K562 (cell line): ENCODE measurements at regions not wholly inside any gene's neighbourhood (a gene's known extent, or its start where the extent isn't known, plus 50 kb on each side); places are given as distances from the start of the nearest gene placed in this dataset.

ENCODE experiments used
- ATAC-seq: fragments of 200-7000 bp; cut with Tn5 transposase; 3 replicates; pipeline ENCODE4 v1.9.1; 2020; ENCODE audit warnings: moderate library complexity
- BruUV-seq: library from RNA; stranded (reverse); fragments of 400-500 nt; replicated peaks from 2 replicates; lab custom pipeline; 2021; lab: Mats Ljungman, UMichigan
- CTCF ChIA-PET: fragments of 300-600 bp; formaldehyde crosslinking; extraction: SDS; loops from one replicate; lab custom pipeline; 2021; ENCODE audit warnings: low intra/inter-chr PET ratio; lab: Yijun Ruan, JAX
- POLR2A ChIA-PET: fragments of 300-600, 350-650 bp; sonication (Branson Sonifier 250); formaldehyde crosslinking; extraction: SDS; loops from one replicate; lab custom pipeline; 2021; ENCODE audit warnings: antibody characterized with exemption, inconsistent platforms; lab: Yijun Ruan, JAX
- DNase-seq, 4 experiments: peaks; one replicate each; pipeline versions ENCODE4 v3.0.0 to v3.0.0-alpha.2; 2011 to 2018; ENCODE audit warnings: low spot score in 3 of 4, mixed read lengths in 3 of 4; ENCODE audit errors: extremely low read depth in 1 of 4
- FAIRE-seq: peaks from 2 replicates; lab custom pipeline; 2011; peaks lifted over from hg19 to GRCh38; lab: Jason Lieb, UNC
- H2AFZ ChIP-seq: 2 replicates; pipeline ENCODE4 v1.6.0; 2011; ENCODE audit warnings: low read depth, low read length, control low read depth, inconsistent platforms
- H3K27ac ChIP-seq: fragments of 200-600 bp; 3 replicates; pipeline ENCODE4 v1.8.0; 2011; ENCODE audit warnings: low read depth, mild to moderate bottlenecking, control low read depth, inconsistent platforms, low read length, moderate library complexity, mixed read lengths; ENCODE audit errors: extremely low read depth
- H3K27me3 ChIP-seq, 2 experiments: fragments of 300-600 bp in 1 of 2; 2 replicates in 1 of 2; 3 replicates in 1 of 2; pipeline versions ENCODE4 v1.6.0 to v1.8.0; 2011; ENCODE audit warnings: inconsistent platforms in 2 of 2, low read length in 2 of 2, mild to moderate bottlenecking in 1 of 2, mixed read lengths in 1 of 2, moderate library complexity in 1 of 2; ENCODE audit not compliant: control insufficient read depth in 2 of 2, insufficient read depth in 2 of 2
- H3K36me3 ChIP-seq: fragments of 300-600 bp; 3 replicates; pipeline ENCODE4 v1.8.0; 2011; ENCODE audit warnings: mild to moderate bottlenecking, low read length, inconsistent platforms; ENCODE audit not compliant: control insufficient read depth, insufficient read depth
- H3K4me1 ChIP-seq, 2 experiments: fragments of 200-600 bp in 1 of 2; replicated peaks in 1 of 2; 2 replicates in 1 of 2; 3 replicates in 1 of 2; pipeline versions ENCODE4 v1.5.1 to v1.8.0; 2011; ENCODE audit warnings: inconsistent platforms in 2 of 2, low read length in 2 of 2, mild to moderate bottlenecking in 1 of 2, mixed read lengths in 1 of 2, moderate library complexity in 1 of 2; ENCODE audit not compliant: control insufficient read depth in 2 of 2, insufficient read depth in 2 of 2
- H3K4me2 ChIP-seq: 2 replicates; pipeline ENCODE4 v1.6.1; 2011; ENCODE audit warnings: low read length, control low read depth, inconsistent platforms, mixed read lengths; ENCODE audit not compliant: insufficient read depth
- H3K4me3 ChIP-seq: fragments of 200-600 bp; sonication (generic), shearing (Covaris generic); 2 replicates; pipeline ENCODE4 v1.5.1; 2016; ENCODE audit warnings: control low read depth, inconsistent platforms
- H3K79me2 ChIP-seq: fragments of 200-600 bp; 3 replicates; pipeline ENCODE4 v1.8.0; 2011; ENCODE audit warnings: low read length, inconsistent platforms; ENCODE audit not compliant: control insufficient read depth, insufficient read depth
- H3K9ac ChIP-seq, 2 experiments: 2 replicates each; pipeline versions ENCODE4 v1.6.0 to v1.6.1; 2011; ENCODE audit warnings: low read depth in 2 of 2, low read length in 2 of 2, control low read depth in 1 of 2, inconsistent platforms in 1 of 2, mild to moderate bottlenecking in 1 of 2, mixed read lengths in 1 of 2; ENCODE audit not compliant: insufficient read depth in 1 of 2
- H3K9me1 ChIP-seq: one replicate; pipeline ENCODE4 v1.6.0; 2011; ENCODE audit warnings: inconsistent platforms, mild to moderate bottlenecking, low read length, moderate library complexity; ENCODE audit not compliant: control insufficient read depth, insufficient read depth
- H3K9me3 ChIP-seq: replicated peaks from 2 replicates; pipeline ENCODE4 v1.5.1; 2011; ENCODE audit warnings: low read depth, low read length, inconsistent platforms; ENCODE audit not compliant: control insufficient read depth, insufficient read depth
- H4K20me1 ChIP-seq: replicated peaks from 2 replicates; pipeline ENCODE4 v1.6.1; 2011; ENCODE audit warnings: low read length, inconsistent platforms, mixed read lengths; ENCODE audit not compliant: control insufficient read depth, insufficient read depth
- ARID2 ChIP-seq: fragments of 450-650 bp; IDR thresholded peaks from 2 replicates; pipeline ENCODE4 v1.6.1; 2017; ENCODE audit warnings: antibody characterized with exemption, mild to moderate bottlenecking
- E2F4 ChIP-seq: sonication (generic); formaldehyde crosslinking; IDR thresholded peaks from 2 replicates; pipeline ENCODE4 v1.8.0; 2022; ENCODE audit warnings: mild to moderate bottlenecking, low read depth, missing genetic modification reagents
- EP300 ChIP-seq: IDR thresholded peaks from 2 replicates; pipeline ENCODE4 v1.6.1; 2012; ENCODE audit warnings: low read length, improper control_type of control experiment
- IRF1 ChIP-seq: sonication (generic); formaldehyde crosslinking; IDR thresholded peaks from 2 replicates; pipeline ENCODE4 v1.8.0; 2022; ENCODE audit warnings: missing genetic modification reagents, mild to moderate bottlenecking, borderline replicate concordance
- MAFF ChIP-seq: IDR thresholded peaks from 2 replicates; pipeline ENCODE4 v1.6.1; 2012; ENCODE audit warnings: low read length, improper control_type of control experiment
- MAFK ChIP-seq: IDR thresholded peaks from 2 replicates; pipeline ENCODE4 v1.6.1; 2011; ENCODE audit warnings: low read length, improper control_type of control experiment
- MCM7 ChIP-seq, 2 experiments: fragments of 450-650 bp; IDR thresholded peaks; 2 replicates each; pipeline ENCODE4 v1.6.1; 2016 to 2018
- NR3C1 ChIP-seq: sonication (generic); formaldehyde crosslinking; IDR thresholded peaks from 2 replicates; pipeline ENCODE4 v1.8.1; 2022; ENCODE audit warnings: missing genetic modification reagents
- PKNOX1 ChIP-seq: fragments of 450-650 bp; IDR thresholded peaks from 2 replicates; pipeline ENCODE4 v1.6.1; 2016
- RAD21 ChIP-seq, 2 experiments: fragments of 250-450 bp in 1 of 2; fragments of 450-650 bp in 1 of 2; sonication (Bioruptor Pico) in 1 of 2; formaldehyde crosslinking in 1 of 2; IDR thresholded peaks in 1 of 2; conservative IDR thresholded peaks in 1 of 2; 2 replicates each; pipeline versions ENCODE4 v1.4.0 to v1.8.0; 2020 to 2022; ENCODE audit warnings: mild to moderate bottlenecking in 2 of 2, moderate library complexity in 1 of 2
- SAFB2 ChIP-seq: fragments of 200-400 bp; formaldehyde crosslinking; IDR thresholded peaks from 2 replicates; pipeline ENCODE4 v1.6.1; 2018; ENCODE audit warnings: borderline replicate concordance, low read length, low read depth, moderate library complexity; ENCODE audit not compliant: severe bottlenecking
- TAL1 ChIP-seq: fragments of 450-650 bp; IDR thresholded peaks from 2 replicates; pipeline ENCODE4 v1.6.1; 2016; ENCODE audit warnings: mild to moderate bottlenecking
- XRCC5 ChIP-seq: fragments of 200-400 bp; formaldehyde crosslinking; IDR thresholded peaks from 2 replicates; pipeline ENCODE4 v1.6.1; 2017; ENCODE audit warnings: low read depth, mild to moderate bottlenecking, low read length
- ZNF316 ChIP-seq: fragments of 450-650 bp; IDR thresholded peaks from 2 replicates; pipeline ENCODE4 v1.6.1; 2016
- ZNF445 ChIP-seq: fragments of 250-450 bp; sonication (Bioruptor Pico); IDR thresholded peaks from 2 replicates; pipeline ENCODE4 v1.4.0; 2020; ENCODE audit warnings: low read depth, mild to moderate bottlenecking, moderate library complexity
- WGBS: fragments of 100-300 bp; shearing (Covaris generic); methylation state at CpG from one replicate; pipeline ENCODE4 v1.1.6; 2016; ENCODE audit warnings: low coverage, mixed read lengths; ENCODE audit not compliant: insufficient coverage; ENCODE audit errors: missing lambda C conversion rate; 5-methylcytosine and 5-hydroxymethylcytosine counted together
- in situ Hi-C: fragments of 300-500 bp; cut with MboI; formaldehyde crosslinking; loops from 4 replicates; pipeline ENCODE4 v1.15.0; 2018; ENCODE audit warnings: inconsistent platforms, mixed read lengths
- intact Hi-C: fragments of 100-400 bp; cut with micrococcal nuclease; formaldehyde crosslinking; loops from 2 replicates; pipeline ENCODE4 v1.14.2; 2022

GRCh38 chr4:29762151-29762550 is 958.0 kb upstream of the PCDH7 start:
- H4K20me1 ChIP-seq = no peaks in the 10 kb centered on the region
- no peaks in the 10 kb centered on the region for H3K36me3 ChIP-seq
- intact Hi-C loops = no loop called here
- no peak for DNase-seq
- TF ChIP-seq ZNF316 = peak; percentile 44; the same call in 1 of the 2 replicates
- no peak for TF ChIP-seq XRCC5
- 0 out of 2 replicates have a peak, but pooled peaks have one; percentile 26 for TF ChIP-seq MAFF
- TF ChIP-seq MAFK = 0 out of 2 replicates have a peak, but pooled peaks have one; percentile 48
- TF ChIP-seq, all 486 proteins: peak for 3
- Histone ChIP-seq H3K9ac (no peak overlapping the region), H3K9me1 (no peaks in the 10 kb centered on the region), H2AFZ (no peak overlapping the region), H3K9me3 (no peaks in the 10 kb centered on the region), H3K27ac (no peak overlapping the region), H3K27me3 (no peaks in the 10 kb centered on the region), H3K4me1 (no peaks in the 10 kb centered on the region), H3K79me2 (no peaks in the 10 kb centered on the region), H3K4me3 (no peak overlapping the region), H3K4me2 (no peak overlapping the region)
- POLR2A ChIA-PET = no interaction called here
- no peak for ATAC-seq
- no peak for FAIRE-seq
- BruUV-seq = no TSS peak
- 3% methylated on average over 2 of the region's 2 CpGs for WGBS
- in situ Hi-C loops = no loop called here
- CTCF ChIA-PET = no interaction called here

GRCh38 chr4:29770627-29771026 is 949.5 kb upstream of the PCDH7 start:
- intact Hi-C loops = no loop called here
- TF ChIP-seq SAFB2 (no peak), ARID2 (no peak), TAL1 (no peak), E2F4 (CRISPR knock-in tag) (no peak), RAD21 (CRISPR knock-in tag; conservative IDR thresholded peaks at IDR 0.05 in 1 of 2, IDR thresholded peaks at IDR 0.05 in 1 of 2) (no peak), ZNF445 (CRISPR knock-in tag) (no peak), NR3C1 (no peak), MCM7 (IDR thresholded peaks at IDR 0.05) (no peak), EP300 (no peak), PKNOX1 (no peak), IRF1 (no peak)
- no peaks in the 10 kb centered on the region for H4K20me1 ChIP-seq
- no peak overlapping the region for H3K4me3 ChIP-seq
- no peak overlapping the region for H2AFZ ChIP-seq
- 0% methylated on average over 2 of the region's 2 CpGs for WGBS
- H3K79me2 ChIP-seq = no peaks in the 10 kb centered on the region
- DNase-seq (no peak), FAIRE-seq (no peak), ATAC-seq (no peak)
- ChIA-PET CTCF (no interaction called here), POLR2A (no interaction called here)
- H3K4me2 ChIP-seq = no peak overlapping the region
- no peaks in the 10 kb centered on the region for H3K27me3 ChIP-seq
- no peaks in the 10 kb centered on the region for H3K4me1 ChIP-seq
- no TSS peak for BruUV-seq
- H3K27ac ChIP-seq = no peak overlapping the region
- no peak overlapping the region for H3K9ac ChIP-seq
- no peaks in the 10 kb centered on the region for H3K9me3 ChIP-seq
- in situ Hi-C loops = no loop called here
- no peaks in the 10 kb centered on the region for H3K36me3 ChIP-seq
- H3K9me1 ChIP-seq = no peaks in the 10 kb centered on the region
